ENCODE measurements at regions not wholly inside any gene's neighbourhood (a gene's known extent, or its start where the extent isn't known, plus 50 kb on each side); places are given as distances from the start of the nearest gene placed in this dataset.
"Not testable (repeated sequence)": the region's sequence is repeated elsewhere in the genome, so short reads cannot be mapped to it uniquely, and the experiment has no call there.

DNA sequence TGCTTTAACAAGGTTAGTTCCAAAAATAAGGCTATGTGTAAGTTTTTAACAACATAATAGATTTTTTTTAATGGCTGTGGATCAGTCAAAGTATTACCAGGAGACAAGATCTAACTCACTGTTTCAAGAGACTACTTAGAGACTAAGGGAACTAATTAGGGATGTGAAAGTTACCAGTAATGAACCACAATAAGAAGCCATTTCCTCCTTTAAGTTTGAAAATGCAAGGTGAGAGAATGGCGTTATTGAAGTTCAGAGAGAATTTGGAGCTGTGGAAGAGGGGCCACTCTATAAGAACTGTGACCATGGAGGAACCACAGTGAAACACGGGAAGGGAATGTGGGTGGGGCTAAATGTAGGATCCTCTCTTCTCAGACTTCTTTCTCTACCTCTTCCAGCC is 624.2 kb downstream of the GLUD2 start:
- H3K9me3 ChIP-seq (replicated peaks): no peaks in the 10 kb centered on the region

DNA sequence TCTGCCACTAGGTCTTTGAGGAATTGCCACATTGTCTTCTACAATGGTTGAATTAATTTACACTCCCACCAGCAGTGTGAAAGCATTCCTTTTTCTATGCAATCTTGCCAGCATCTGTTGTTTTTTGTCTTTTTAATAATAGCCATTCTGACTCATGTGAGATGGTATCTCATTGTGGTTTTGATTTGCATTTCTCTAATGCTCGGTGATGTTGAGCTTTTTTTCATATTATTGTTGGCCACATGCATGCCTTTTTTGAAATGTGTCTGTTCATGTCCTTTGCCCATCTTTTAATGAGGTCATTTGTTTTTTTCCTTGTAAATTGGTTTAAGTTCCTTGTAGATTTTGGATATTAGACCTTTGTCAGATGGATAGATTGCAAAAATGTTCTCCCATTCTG is 661.8 kb downstream of the GLUD2 start:
- H3K4me3 ChIP-seq; H3K27me3 ChIP-seq; H3K9me3 ChIP-seq (replicated peaks); H3K27ac ChIP-seq; H3K4me1 ChIP-seq; H3K36me3 ChIP-seq: not testable (repeated sequence)
- peak in 1 of 2 experiments; percentile 1 for DNase-seq

More for the DNA sequence above, 624.2 kb downstream of the GLUD2 start:
- H3K27me3 ChIP-seq: no peaks in the 10 kb centered on the region
- H3K4me3 ChIP-seq: no peak overlapping the region
- H3K27ac ChIP-seq: no peak overlapping the region
- DNase-seq: no peak
- H3K36me3 ChIP-seq: no peaks in the 10 kb centered on the region
- no peaks in the 10 kb centered on the region for H3K4me1 ChIP-seq

GRCh38 chrX:121733514-121733913 is 686.1 kb downstream of the GLUD2 start:
- Histone ChIP-seq H3K4me3 (no peak overlapping the region), H3K27me3 (no peaks in the 10 kb centered on the region), H3K27ac (no peak overlapping the region), H3K9me3 (replicated peaks) (no peaks in the 10 kb centered on the region), H3K4me1 (no peaks in the 10 kb centered on the region), H3K36me3 (no peaks in the 10 kb centered on the region)
- DNase-seq: no peak

DNA sequence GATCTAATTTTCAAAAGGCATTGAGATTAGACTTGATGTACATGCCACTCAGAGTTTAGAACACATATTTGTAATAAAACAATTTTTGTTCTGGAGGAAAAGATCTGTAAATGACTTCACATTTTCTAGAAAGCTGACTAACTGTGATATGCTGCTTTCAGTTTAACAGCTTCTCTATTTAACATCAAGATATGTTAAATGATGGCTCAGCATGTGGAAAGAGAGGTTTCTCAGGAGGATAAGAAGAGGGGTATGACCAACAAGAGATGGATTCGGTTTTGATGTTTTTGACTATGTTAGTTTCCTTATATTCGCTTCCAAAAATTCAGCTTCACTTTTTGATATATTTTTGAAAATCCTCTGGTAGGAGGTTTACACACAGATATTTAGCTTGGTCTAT is 698.7 kb downstream of the GLUD2 start:
- Histone ChIP-seq H3K4me1 (no peaks in the 10 kb centered on the region), H3K27me3 (no peaks in the 10 kb centered on the region), H3K36me3 (no peaks in the 10 kb centered on the region), H3K4me3 (no peak overlapping the region), H3K27ac (no peak overlapping the region), H3K9me3 (replicated peaks) (no peaks in the 10 kb centered on the region)
- DNase-seq: no peak

- H3K4me1 ChIP-seq; H3K4me3 ChIP-seq; DNase-seq; H3K9me3 ChIP-seq (replicated peaks); H3K36me3 ChIP-seq; H3K27me3 ChIP-seq; H3K27ac ChIP-seq: not testable (repeated sequence)
Measured at GRCh38 chrX:121753602-121754001, 706.2 kb downstream of the GLUD2 start.

DNA sequence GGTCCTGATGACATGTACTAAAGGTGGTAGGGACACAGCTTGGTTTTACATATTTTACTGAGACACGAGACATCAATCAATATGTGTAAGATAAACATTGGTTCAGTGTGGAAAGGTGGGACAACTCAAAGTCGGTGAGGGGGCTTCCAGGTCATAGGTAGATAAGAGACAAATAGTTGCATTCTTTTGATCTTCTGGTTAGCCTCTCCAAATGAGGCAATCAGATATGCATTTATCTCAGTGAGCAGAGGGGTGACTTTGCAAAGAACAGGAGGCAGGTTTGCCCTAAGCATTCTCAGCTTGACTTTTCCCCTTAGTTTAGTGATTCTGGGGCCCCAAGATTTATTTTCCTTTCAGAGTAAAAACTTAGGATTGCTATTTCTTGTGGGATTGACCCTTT is 706.9 kb downstream of the GLUD2 start:
- H3K36me3 ChIP-seq: no peaks in the 10 kb centered on the region
- H3K27ac ChIP-seq: no peak overlapping the region
- H3K27me3 ChIP-seq: no peaks in the 10 kb centered on the region
- H3K4me3 ChIP-seq: no peak overlapping the region
- no peaks in the 10 kb centered on the region for H3K9me3 ChIP-seq (replicated peaks)
- H3K4me1 ChIP-seq: no peaks in the 10 kb centered on the region
- no peak for DNase-seq

GRCh38 chrX:121755541-121755940 is 708.1 kb downstream of the GLUD2 start:
- Histone ChIP-seq H3K4me1 (no peaks in the 10 kb centered on the region), H3K36me3 (no peaks in the 10 kb centered on the region), H3K9me3 (replicated peaks) (no peaks in the 10 kb centered on the region), H3K27me3 (no peaks in the 10 kb centered on the region), H3K27ac (no peak overlapping the region), H3K4me3 (no peak overlapping the region)
- DNase-seq: no peak

- Histone ChIP-seq H3K27me3 (no peaks in the 10 kb centered on the region), H3K36me3 (no peaks in the 10 kb centered on the region), H3K4me3 (no peak overlapping the region), H3K9me3 (replicated peaks) (no peaks in the 10 kb centered on the region), H3K27ac (no peak overlapping the region), H3K4me1 (no peaks in the 10 kb centered on the region)
- no peak for DNase-seq
Measured at GRCh38 chrX:121761845-121762244, 714.4 kb downstream of the GLUD2 start.

DNA sequence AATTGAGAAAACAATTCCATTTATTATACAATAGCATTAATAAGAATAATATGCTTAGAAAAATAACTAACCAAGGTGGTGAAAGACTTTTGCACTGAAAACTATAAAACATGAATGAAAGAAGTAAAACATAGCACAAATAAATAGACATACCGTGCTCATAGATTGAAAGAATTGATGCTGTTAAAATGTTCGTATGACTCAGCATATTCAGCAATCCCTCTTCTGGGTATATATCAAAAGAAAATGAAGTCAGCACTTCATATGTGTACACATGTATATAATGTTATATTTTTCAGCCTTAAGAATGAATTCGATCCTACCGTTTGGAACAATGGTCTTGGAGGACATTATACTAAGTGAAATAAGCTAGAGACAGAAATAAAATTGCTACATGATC is 716.3 kb downstream of the GLUD2 start:
- Histone ChIP-seq H3K27me3 (no peaks in the 10 kb centered on the region), H3K27ac (no peak overlapping the region), H3K9me3 (replicated peaks) (no peaks in the 10 kb centered on the region), H3K4me3 (no peak overlapping the region), H3K36me3 (no peaks in the 10 kb centered on the region), H3K4me1 (no peaks in the 10 kb centered on the region)
- DNase-seq: no peak

GRCh38 chrX:121768210-121768609 is 720.8 kb downstream of the GLUD2 start:
- H3K4me3 ChIP-seq; H3K27ac ChIP-seq; H3K4me1 ChIP-seq; H3K27me3 ChIP-seq; DNase-seq; H3K36me3 ChIP-seq; H3K9me3 ChIP-seq (replicated peaks): not testable (repeated sequence)

- no peaks in the 10 kb centered on the region for H3K27me3 ChIP-seq
- no peaks in the 10 kb centered on the region for H3K36me3 ChIP-seq
- no peak for DNase-seq
Measured at GRCh38 chrX:121781991-121782390, 734.6 kb downstream of the GLUD2 start.

DNA sequence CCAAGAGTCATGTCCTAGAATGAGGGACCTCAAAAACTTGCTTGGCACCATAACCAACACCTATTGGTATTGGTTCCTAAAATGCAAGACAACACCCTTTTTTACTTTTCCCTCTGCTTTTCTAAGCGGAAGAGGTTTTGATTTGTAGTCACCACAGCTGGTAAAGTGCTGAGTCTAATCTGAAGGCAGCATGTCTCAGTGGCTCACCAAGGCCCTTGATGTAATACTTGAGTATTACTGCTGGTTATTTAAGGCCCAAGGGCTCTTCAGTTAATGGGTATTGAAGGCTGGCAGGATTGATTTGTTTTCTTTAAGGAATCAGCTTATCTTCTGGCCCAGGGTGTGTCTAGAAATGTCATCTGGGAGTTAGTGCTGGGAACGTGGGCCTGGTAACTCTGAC is 735.1 kb downstream of the GLUD2 start:
- H3K4me1 ChIP-seq: no peaks in the 10 kb centered on the region
- no peak overlapping the region for H3K27ac ChIP-seq
- DNase-seq: no peak
- H3K27me3 ChIP-seq: no peaks in the 10 kb centered on the region
- H3K36me3 ChIP-seq: no peaks in the 10 kb centered on the region
- no peak overlapping the region for H3K4me3 ChIP-seq
- no peaks in the 10 kb centered on the region for H3K9me3 ChIP-seq (replicated peaks)

More at GRCh38 chrX:121781991-121782390, 734.6 kb downstream of the GLUD2 start:
- no peaks in the 10 kb centered on the region for H3K9me3 ChIP-seq (replicated peaks)
- H3K27ac ChIP-seq: no peak overlapping the region
- H3K4me3 ChIP-seq: no peak overlapping the region
- no peaks in the 10 kb centered on the region for H3K4me1 ChIP-seq

GRCh38 chrX:121782976-121783375 is 735.6 kb downstream of the GLUD2 start:
- Histone ChIP-seq H3K27ac (no peak overlapping the region), H3K4me3 (no peak overlapping the region), H3K4me1 (no peaks in the 10 kb centered on the region), H3K36me3 (no peaks in the 10 kb centered on the region), H3K9me3 (replicated peaks) (no peaks in the 10 kb centered on the region), H3K27me3 (no peaks in the 10 kb centered on the region)
- DNase-seq: no peak

DNA sequence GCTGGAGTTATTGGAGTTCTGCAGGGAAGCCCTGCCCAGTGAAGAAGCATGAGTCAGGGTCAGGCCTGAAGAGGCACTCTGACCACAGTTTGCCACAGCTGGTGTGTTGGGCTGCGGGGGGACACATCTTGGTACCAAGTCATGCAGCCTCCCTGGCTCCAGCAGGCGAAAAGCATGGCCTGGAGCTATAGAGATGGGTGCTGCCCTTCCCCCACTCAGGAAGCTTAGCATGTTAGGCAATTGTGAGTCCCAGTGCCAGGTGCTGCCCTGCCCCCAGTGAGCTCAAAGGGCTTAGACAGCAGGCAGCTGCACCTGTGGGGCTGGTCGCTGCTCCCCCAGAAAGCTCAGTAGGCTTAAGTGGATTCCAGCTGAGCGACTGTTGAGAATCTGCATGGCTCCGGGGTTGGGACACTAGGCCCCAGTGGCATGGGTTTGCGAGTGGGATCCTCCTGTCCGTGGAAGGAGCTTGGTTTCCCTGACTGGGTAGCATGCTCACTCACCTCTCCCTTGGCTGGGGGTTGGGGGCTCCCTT is 755.5 kb downstream of the GLUD2 start:
- peak; percentile 84 to 88 for DNase-seq
- H3K36me3 ChIP-seq: no peaks in the 10 kb centered on the region
- H3K4me1 ChIP-seq: peaks cover 12% of the 10 kb centered on the region
- no peak overlapping the region for H3K4me3 ChIP-seq
- no peaks in the 10 kb centered on the region for H3K9me3 ChIP-seq (replicated peaks)
- no peaks in the 10 kb centered on the region for H3K27me3 ChIP-seq
- H3K27ac ChIP-seq: peak overlapping the region; percentile 48

- Histone ChIP-seq H3K36me3 (no peaks in the 10 kb centered on the region), H3K27me3 (no peaks in the 10 kb centered on the region), H3K27ac (no peak overlapping the region), H3K9me3 (replicated peaks) (no peaks in the 10 kb centered on the region), H3K4me3 (no peak overlapping the region), H3K4me1 (no peaks in the 10 kb centered on the region)
- DNase-seq: no peak
Measured at GRCh38 chrX:121823406-121823805, 776.0 kb downstream of the GLUD2 start.

DNA sequence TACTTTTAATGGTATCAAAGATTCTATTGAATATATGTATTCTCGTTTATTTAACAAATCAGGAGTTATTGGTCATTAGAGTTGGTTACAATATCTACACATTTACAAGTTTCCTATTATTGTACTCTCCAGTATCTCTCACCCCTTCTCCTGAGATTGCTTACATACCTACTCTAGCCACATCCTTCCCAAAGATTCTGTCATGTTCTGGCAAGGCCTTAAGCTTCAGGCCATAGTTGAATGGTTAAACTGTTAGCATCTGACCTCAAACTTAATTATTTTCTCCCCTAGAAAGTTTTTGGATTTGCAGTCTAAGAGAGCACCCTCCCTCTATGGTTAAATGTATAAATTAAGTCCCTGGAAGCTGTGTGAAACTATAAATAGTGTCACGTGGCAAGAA is 784.2 kb downstream of the GLUD2 start:
- Histone ChIP-seq H3K9me3 (replicated peaks) (no peaks in the 10 kb centered on the region), H3K4me1 (no peaks in the 10 kb centered on the region; the same call in 1 of the 2 replicates), H3K27me3 (no peaks in the 10 kb centered on the region), H3K36me3 (no peaks in the 10 kb centered on the region), H3K27ac (no peak overlapping the region), H3K4me3 (no peak overlapping the region)
- no peak for DNase-seq
